Non-pigmented ciliary epithelial cell (primary cell): ENCODE measurements at regions not wholly inside any gene's neighbourhood (a gene's known extent, or its start where the extent isn't known, plus 50 kb on each side); places are given as distances from the start of the nearest gene placed in this dataset.

Experiments used
- DNase-seq: peaks from one replicate; pipeline ENCODE4 v3.0.0-alpha.2; 2010; ENCODE audit warnings: low read depth

- DNase-seq: no peak
Observed at GRCh38 chr2:74735009-74735408, 81.0 kb downstream of the SEMA4F start.

- no peak for DNase-seq
Observed at GRCh38 chr2:74735564-74735963, 81.5 kb downstream of the SEMA4F start.

GRCh38 chr2:74736589-74736988 is 82.5 kb downstream of the SEMA4F start:
- DNase-seq: no peak

- DNase-seq: no peak
Observed at GRCh38 chr2:74738586-74738985, 84.5 kb downstream of the SEMA4F start.

GRCh38 chr2:74739129-74739528 is 85.1 kb downstream of the SEMA4F start:
- no peak for DNase-seq

- DNase-seq: no peak
Observed at GRCh38 chr2:74739733-74740241, 85.7 kb downstream of the SEMA4F start.

GRCh38 chr2:74740395-74740740 is 86.3 kb downstream of the SEMA4F start:
- DNase-seq: no peak

GRCh38 chr2:74740741-74741431 is 86.8 kb downstream of the SEMA4F start:
- peak; percentile 47 for DNase-seq

GRCh38 chr2:74741629-74742028 is 87.6 kb downstream of the SEMA4F start:
- no peak for DNase-seq

- DNase-seq: no peak
Observed at GRCh38 chr2:74742471-74742870, 88.4 kb downstream of the SEMA4F start.

- no peak for DNase-seq
Observed at GRCh38 chr2:74743039-74743438, 89.0 kb downstream of the SEMA4F start.

- DNase-seq: no peak
Observed at GRCh38 chr2:74743778-74744177, 89.7 kb downstream of the SEMA4F start.

GRCh38 chr2:74744731-74745515 is 89.0 kb upstream of the HK2 start:
- no peak for DNase-seq

GRCh38 chr2:74745766-74746165 is 88.2 kb upstream of the HK2 start:
- DNase-seq: no peak

GRCh38 chr2:74746480-74746879 is 87.4 kb upstream of the HK2 start:
- DNase-seq: no peak

GRCh38 chr2:74747411-74748080 is 86.4 kb upstream of the HK2 start:
- DNase-seq: no peak

- DNase-seq: no peak
Observed at GRCh38 chr2:74748665-74749064, 85.3 kb upstream of the HK2 start.

GRCh38 chr2:74749432-74749831 is 84.5 kb upstream of the HK2 start:
- no peak for DNase-seq

- DNase-seq: no peak
Observed at GRCh38 chr2:74751981-74752851, 81.7 kb upstream of the HK2 start.

- DNase-seq: no peak
Observed at GRCh38 chr2:74755386-74755785, 78.5 kb upstream of the HK2 start.

GRCh38 chr2:74756356-74756890 is 77.5 kb upstream of the HK2 start:
- no peak for DNase-seq

GRCh38 chr2:74759986-74760385 is 73.9 kb upstream of the HK2 start:
- no peak for DNase-seq
